GM12878 (cell line): ENCODE measurements at regions not wholly inside any gene's neighbourhood (a gene's known extent, or its start where the extent isn't known, plus 50 kb on each side); places are given as distances from the start of the nearest gene placed in this dataset.

Source experiments
- ATAC-seq: fragments of 200-7000 bp; cut with Tn5 transposase; 3 replicates; pipeline ENCODE4 v1.9.1; 2020; ENCODE audit warnings: mild to moderate bottlenecking, moderate library complexity
- BruUV-seq: library from RNA; stranded (reverse); fragments of 400-500 nt; replicated peaks from 2 replicates; lab custom pipeline; 2021; lab: Mats Ljungman, UMichigan
- CTCF ChIA-PET: fragments of 300-600 bp; sonication (Branson Sonifier 250); formaldehyde crosslinking; extraction: SDS; loops from one replicate; lab custom pipeline; 2021; ENCODE audit warnings: inconsistent platforms; lab: Yijun Ruan, JAX
- POLR2A ChIA-PET: fragments of 350-600 bp; formaldehyde crosslinking; extraction: SDS; loops from one replicate; lab custom pipeline; 2021; ENCODE audit warnings: inconsistent platforms; lab: Charles Lee
- RAD21 ChIA-PET: fragments of 300-600 bp; sonication (Branson Sonifier 250); formaldehyde crosslinking; loops from one replicate; lab custom pipeline; 2023; ENCODE audit warnings: antibody characterized with exemption; ENCODE audit not compliant: unreplicated experiment; lab: Charles Lee
- SMC1A ChIA-PET: fragments of 300-600 bp; sonication (Branson Sonifier 250); formaldehyde crosslinking; loops from one replicate; lab custom pipeline; 2023; ENCODE audit not compliant: unreplicated experiment, uncharacterized antibody; lab: Charles Lee
- DNase-seq: peaks from one replicate; pipeline ENCODE4 v3.0.0-alpha.2; 2011; ENCODE audit warnings: low read depth, low spot score
- FAIRE-seq: peaks from 3 replicates; lab custom pipeline; 2011; peaks lifted over from hg19 to GRCh38; lab: Jason Lieb, UNC
- H2AFZ ChIP-seq: 2 replicates; pipeline ENCODE4 v1.6.0; 2011; ENCODE audit warnings: low read depth, low read length, control low read depth; ENCODE audit not compliant: control insufficient read depth
- H3K27ac ChIP-seq: 2 replicates; pipeline ENCODE4 v1.5.1; 2011; ENCODE audit warnings: control low read depth; ENCODE audit not compliant: control insufficient read depth, insufficient read depth
- H3K27me3 ChIP-seq, 2 experiments: replicated peaks in 1 of 2; 2 replicates each; pipeline versions ENCODE4 v1.6.0 to v1.6.1; 2011; ENCODE audit warnings: low read length in 1 of 2; ENCODE audit not compliant: control insufficient read depth in 2 of 2, insufficient read depth in 2 of 2
- H3K36me3 ChIP-seq, 2 experiments: 2 replicates each; pipeline ENCODE4 v1.5.1; 2011; ENCODE audit warnings: low read length in 1 of 2; ENCODE audit not compliant: control insufficient read depth in 2 of 2, insufficient read depth in 2 of 2
- H3K4me1 ChIP-seq: 2 replicates; pipeline ENCODE4 v1.6.1; 2011; ENCODE audit warnings: mild to moderate bottlenecking, low read length, moderate library complexity, mixed read lengths; ENCODE audit not compliant: control insufficient read depth, insufficient read depth
- H3K4me2 ChIP-seq: 2 replicates; pipeline ENCODE4 v1.6.0; 2011; ENCODE audit warnings: control low read depth; ENCODE audit not compliant: control insufficient read depth, insufficient read depth
- H3K4me3 ChIP-seq: fragments of 200-600 bp; sonication (generic); 2 replicates; pipeline ENCODE4 v1.5.1; 2016
- H3K79me2 ChIP-seq: 2 replicates; pipeline ENCODE4 v1.6.0; 2011; ENCODE audit warnings: low read length; ENCODE audit not compliant: control insufficient read depth, insufficient read depth
- H3K9ac ChIP-seq: 2 replicates; pipeline ENCODE4 v1.8.0; 2011; ENCODE audit warnings: low read length, control low read depth, mixed read lengths; ENCODE audit not compliant: control insufficient read depth, insufficient read depth
- H3K9me3 ChIP-seq: replicated peaks from 3 replicates; pipeline ENCODE4 v1.5.1; 2011; ENCODE audit warnings: mild to moderate bottlenecking, low read length; ENCODE audit not compliant: control insufficient read depth, insufficient read depth
- H4K20me1 ChIP-seq: 2 replicates; pipeline ENCODE4 v1.6.0; 2011; ENCODE audit not compliant: control insufficient read depth, insufficient read depth
- ASH2L ChIP-seq: fragments of 300-600, 200-600 bp; sonication (generic); IDR thresholded peaks from 2 replicates; pipeline ENCODE4 v1.6.1; 2017; ENCODE audit warnings: low read depth, mild to moderate bottlenecking, borderline replicate concordance
- BHLHE40 ChIP-seq, 2 experiments: fragments of 450-650 bp in 1 of 2; IDR thresholded peaks; 2 replicates each; pipeline ENCODE4 v1.6.1; 2011 to 2017; ENCODE audit warnings: low read depth in 2 of 2, borderline replicate concordance in 1 of 2, improper control_type of control experiment in 1 of 2, low read length in 1 of 2, mild to moderate bottlenecking in 1 of 2
- EED ChIP-seq: sonication (generic); IDR thresholded peaks from 2 replicates; pipeline ENCODE4 v1.6.1; 2016; ENCODE audit warnings: antibody characterized with exemption, low read depth
- FOS ChIP-seq: IDR thresholded peaks from 3 replicates; pipeline ENCODE4 v1.6.1; 2011; ENCODE audit warnings: borderline replicate concordance; ENCODE audit not compliant: insufficient read length; ENCODE audit errors: extremely low read depth
- IKZF1 ChIP-seq: fragments of 450-650 bp; conservative IDR thresholded peaks from 2 replicates; pipeline ENCODE4 v1.6.1; 2017; ENCODE audit warnings: antibody characterized with exemption, mild to moderate bottlenecking
- NR2F1 ChIP-seq: fragments of 450-650 bp; conservative IDR thresholded peaks from 2 replicates; pipeline ENCODE4 v1.6.1; 2017; ENCODE audit warnings: mild to moderate bottlenecking
- PML ChIP-seq: IDR thresholded peaks from 2 replicates; pipeline ENCODE4 v1.6.1; 2012; ENCODE audit warnings: low read length, inconsistent platforms
- POU2F2 ChIP-seq: IDR thresholded peaks from 3 replicates; pipeline ENCODE4 v1.6.1; 2011; ENCODE audit warnings: low read depth, mild to moderate bottlenecking, low read length, borderline replicate concordance
- RCOR1 ChIP-seq: conservative IDR thresholded peaks from 2 replicates; pipeline ENCODE4 v1.6.1; 2012; ENCODE audit warnings: low read depth, low read length, improper control_type of control experiment
- RELA ChIP-seq: fragments of 450-650 bp; IDR thresholded peaks from 2 replicates; pipeline ENCODE4 v1.8.0; 2014; ENCODE audit warnings: borderline replicate concordance; ENCODE audit not compliant: partially characterized antibody
- USF1 ChIP-seq: IDR thresholded peaks from 2 replicates; pipeline ENCODE4 v1.6.1; 2011; ENCODE audit warnings: borderline replicate concordance, low read depth, mild to moderate bottlenecking, moderate library complexity, mixed read lengths, low read length; ENCODE audit not compliant: insufficient read depth; ENCODE audit errors: extremely low read length
- ZNF274 ChIP-seq: IDR thresholded peaks from one replicate; pipeline ENCODE4 v1.8.0; 2011; ENCODE audit not compliant: insufficient read length, insufficient read depth
- whole genome bisulfite sequencing: methylation state at CpG from one replicate; pipeline ENCODE4 v1.1.6; 2016; ENCODE audit warnings: low lambda C conversion rate; ENCODE audit not compliant: insufficient replicate concordance, insufficient coverage; ENCODE audit errors: missing lambda C conversion rate; 5-methylcytosine and 5-hydroxymethylcytosine counted together
- in situ Hi-C: fragments of 300-500 bp; cut with MboI; formaldehyde crosslinking; loops from 9 replicates; pipeline ENCODE4 v1.14.3; 2018; ENCODE audit warnings: mixed read lengths
- intact Hi-C: fragments of 100-400 bp; cut with micrococcal nuclease; formaldehyde crosslinking; loops from one replicate; pipeline ENCODE4 v1.14.2; 2022; ENCODE audit not compliant: unreplicated experiment

- ChIA-PET SMC1A (no interaction called here), CTCF (no interaction called here), RAD21 (no interaction called here), POLR2A (no interaction called here)
- Histone ChIP-seq H3K27ac (no peak overlapping the region), H3K4me2 (no peak overlapping the region), H3K4me1 (no peaks in the 10 kb centered on the region), H3K4me3 (no peak overlapping the region), H3K9ac (no peak overlapping the region), H4K20me1 (no peaks in the 10 kb centered on the region), H3K36me3 (no peaks in the 10 kb centered on the region), H3K79me2 (no peaks in the 10 kb centered on the region), H2AFZ (no peak overlapping the region), H3K9me3 (no peaks in the 10 kb centered on the region), H3K27me3 (no peaks in the 10 kb centered on the region)
- no TSS peak for BruUV-seq
- DNase-seq (no peak), FAIRE-seq (no peak), ATAC-seq (no peak)
- in situ Hi-C loops, result no loop called here
- intact Hi-C loops, result no loop called here
- no peak for TF ChIP-seq USF1
Measured at GRCh38 chr11:41851743-41852142, 392.3 kb upstream of the LRRC4C start.

GRCh38 chr11:41861838-41862237 lies 402.4 kb upstream of the LRRC4C start:
- H3K4me1 ChIP-seq, result no peaks in the 10 kb centered on the region
- 55% methylated on average over 1 of the region's 1 CpG for WGBS
- ChIA-PET RAD21 (no interaction called here), POLR2A (no interaction called here), CTCF (no interaction called here), SMC1A (no interaction called here)
- no peak for DNase-seq
- H2AFZ ChIP-seq, result no peak overlapping the region
- intact Hi-C loops (no loop called here), in situ Hi-C loops (no loop called here)
- no peak overlapping the region for H3K4me3 ChIP-seq
- ATAC-seq, result no peak
- FAIRE-seq, result no peak
- H3K79me2 ChIP-seq, result no peaks in the 10 kb centered on the region
- H3K27ac ChIP-seq, result no peak overlapping the region
- no TSS peak for BruUV-seq
- no peaks in the 10 kb centered on the region for H3K9me3 ChIP-seq
- H3K4me2 ChIP-seq, result no peak overlapping the region
- TF ChIP-seq ASH2L (no peak), NR2F1 (no peak), RCOR1 (no peak), POU2F2 (no peak), ZNF274 (no peak), EED (no peak), BHLHE40 (IDR thresholded peaks at IDR 0.05; ENCODE audit: borderline replicate concordance in 1 of 2, low read depth in 2 of 2, low read length in 1 of 2) (no peak), RELA (no peak), IKZF1 (no peak), FOS (no peak), PML (no peak)
- H3K9ac ChIP-seq, result no peak overlapping the region
- no peaks in the 10 kb centered on the region for H3K27me3 ChIP-seq
- H4K20me1 ChIP-seq, result no peaks in the 10 kb centered on the region
- H3K36me3 ChIP-seq, result no peaks in the 10 kb centered on the region
